SK-N-SH treated with all-trans-retinoic acid at 6 μM for 48 hours (cell line): ENCODE measurements at regions not wholly inside any gene's neighbourhood (a gene's known extent, or its start where the extent isn't known, plus 50 kb on each side); places are given as distances from the start of the nearest gene placed in this dataset.

Source experiments
- CREB5 ChIP-seq: fragments of 250-450 bp; sonication (Bioruptor Pico); IDR thresholded peaks from 2 replicates; pipeline ENCODE4 v1.5.1; 2020; ENCODE audit warnings: low read depth, mild to moderate bottlenecking, moderate library complexity
- ZC3H10 ChIP-seq: fragments of 250-450 bp; sonication (Bioruptor Pico); IDR thresholded peaks from 2 replicates; pipeline ENCODE4 v1.5.1; 2021; ENCODE audit warnings: mild to moderate bottlenecking, moderate library complexity
- ZFP3 ChIP-seq: fragments of 250-450 bp; sonication (Bioruptor Pico); IDR thresholded peaks from 2 replicates; pipeline ENCODE4 v1.5.0; 2020; ENCODE audit warnings: mild to moderate bottlenecking, moderate library complexity

GRCh38 chr17:77599699-77600098 lies 358.8 kb upstream of the TNRC6C start:
- TF ChIP-seq ZFP3, result no peak
- no peak for TF ChIP-seq CREB5 (CRISPR knock-in tag)
- TF ChIP-seq ZC3H10 (CRISPR knock-in tag), result no peak
